ENCODE measurements at regions not wholly inside any gene's neighbourhood (a gene's known extent, or its start where the extent isn't known, plus 50 kb on each side); places are given as distances from the start of the nearest gene placed in this dataset.

- TF ChIP-seq POLR2A (IDR thresholded peaks at IDR 0.05; ENCODE audit: low read length) (no peak), GATA1 (IDR thresholded peaks at IDR 0.05; ENCODE audit: low read depth, low read length) (no peak)
Observed at GRCh38 chr21:22351076-22351475, 1352.9 kb downstream of the NCAM2 start.
